HG03159 (cell line): ENCODE measurements at regions not wholly inside any gene's neighbourhood (a gene's known extent, or its start where the extent isn't known, plus 50 kb on each side); places are given as distances from the start of the nearest gene placed in this dataset.

Source experiments
- ATAC-seq: cut with Tn5 transposase; IDR thresholded peaks from one replicate; pipeline ENCODE4 v1.9.1; 2021; ENCODE audit warnings: mild to moderate bottlenecking, moderate library complexity; ENCODE audit not compliant: unreplicated experiment

- ATAC-seq, result peak; percentile 76
Observed at GRCh38 chr5:52710310-52710971, 77.3 kb upstream of the ITGA1 start.

GRCh38 chr5:52710972-52711596, 76.6 kb upstream of the ITGA1 start:
- ATAC-seq, result no peak

- no peak for ATAC-seq
Observed at GRCh38 chr5:52712354-52712753, 75.4 kb upstream of the ITGA1 start.

- peak; percentile 93 for ATAC-seq
Observed at GRCh38 chr5:52725065-52725746, 62.5 kb upstream of the ITGA1 start.

- ATAC-seq, result no peak
Observed at GRCh38 chr5:52725808-52726207, 61.9 kb upstream of the ITGA1 start.

GRCh38 chr5:52727020-52727419, 60.7 kb upstream of the ITGA1 start:
- no peak for ATAC-seq

GRCh38 chr5:52727576-52727975, 60.1 kb upstream of the ITGA1 start:
- no peak for ATAC-seq

GRCh38 chr5:52728224-52728623, 59.5 kb upstream of the ITGA1 start:
- ATAC-seq, result no peak

- ATAC-seq, result no peak
Observed at GRCh38 chr5:52728686-52729085, 59.0 kb upstream of the ITGA1 start.

GRCh38 chr5:52731274-52732027, 56.3 kb upstream of the ITGA1 start:
- ATAC-seq, result no peak

- ATAC-seq, result no peak
Observed at GRCh38 chr5:52734557-52734956, 53.2 kb upstream of the ITGA1 start.

GRCh38 chr5:52735139-52735538, 52.6 kb upstream of the ITGA1 start:
- ATAC-seq, result no peak
